SK-N-SH treated with all-trans-retinoic acid at 6 μM for 48 hours (cell line): ENCODE measurements at regions not wholly inside any gene's neighbourhood (a gene's known extent, or its start where the extent isn't known, plus 50 kb on each side); places are given as distances from the start of the nearest gene placed in this dataset.

ENCODE experiments used
- ARNTL ChIP-seq: fragments of 450-650 bp; formaldehyde crosslinking; IDR thresholded peaks from 2 replicates; pipeline ENCODE4 v1.5.0; 2020; ENCODE audit warnings: low read depth, mild to moderate bottlenecking, moderate library complexity, borderline replicate concordance
- BACH2 ChIP-seq: fragments of 250-450 bp; sonication (Bioruptor Pico); IDR thresholded peaks from 2 replicates; pipeline ENCODE4 v1.9.0; 2021; ENCODE audit warnings: mild to moderate bottlenecking, borderline replicate concordance
- CSDC2 ChIP-seq: fragments of 250-450 bp; sonication (Bioruptor Pico); IDR thresholded peaks from 2 replicates; pipeline ENCODE4 v1.5.0; 2020; ENCODE audit warnings: mild to moderate bottlenecking, moderate library complexity
- GLIS3 ChIP-seq: fragments of 250-450 bp; sonication (Bioruptor Pico); IDR thresholded peaks from 2 replicates; pipeline ENCODE4 v1.5.0; 2020; ENCODE audit warnings: mild to moderate bottlenecking, moderate library complexity
- ISL1 ChIP-seq: fragments of 250-450 bp; sonication (Bioruptor Pico); IDR thresholded peaks from 2 replicates; pipeline ENCODE4 v2.1.2; 2022; ENCODE audit warnings: mild to moderate bottlenecking, moderate library complexity
- RARB ChIP-seq: fragments of 250-450 bp; sonication (Bioruptor Pico); IDR thresholded peaks from 2 replicates; pipeline ENCODE4 v1.8.0; 2021; ENCODE audit warnings: mild to moderate bottlenecking, moderate library complexity
- SNAI2 ChIP-seq: fragments of 250-450 bp; sonication (Bioruptor Pico); IDR thresholded peaks from 2 replicates; pipeline ENCODE4 v1.5.0; 2020; ENCODE audit warnings: mild to moderate bottlenecking, moderate library complexity
- ZC3H10 ChIP-seq: fragments of 250-450 bp; sonication (Bioruptor Pico); IDR thresholded peaks from 2 replicates; pipeline ENCODE4 v1.5.1; 2021; ENCODE audit warnings: mild to moderate bottlenecking, moderate library complexity
- ZFP3 ChIP-seq: fragments of 250-450 bp; sonication (Bioruptor Pico); IDR thresholded peaks from 2 replicates; pipeline ENCODE4 v1.5.0; 2020; ENCODE audit warnings: mild to moderate bottlenecking, moderate library complexity
- ZFP30 ChIP-seq: fragments of 450-650 bp; formaldehyde crosslinking; IDR thresholded peaks from 2 replicates; pipeline ENCODE4 v1.5.0; 2022; ENCODE audit warnings: mild to moderate bottlenecking, moderate library complexity

DNA sequence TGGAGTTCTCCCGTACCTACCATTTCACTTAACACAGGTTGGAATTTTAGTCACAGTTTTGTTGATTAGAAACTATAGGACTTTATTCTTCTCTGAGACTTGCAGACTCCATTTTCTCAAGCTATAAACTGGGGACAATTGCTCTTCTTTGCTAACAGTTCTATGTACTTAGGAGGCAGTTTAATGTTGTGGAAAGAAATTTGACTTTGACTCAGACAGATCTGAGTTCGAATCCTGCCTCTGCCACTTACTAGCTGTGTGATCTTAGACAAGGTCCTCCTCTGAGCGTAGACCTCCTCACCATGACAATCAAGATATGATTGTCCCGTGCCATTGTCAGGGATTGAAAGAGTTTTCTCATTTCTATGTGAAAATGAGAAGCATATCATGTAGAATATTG, 196.4 kb upstream of the HES1 start:
- no peak for TF ChIP-seq BACH2 (CRISPR knock-in tag)
- no peak for TF ChIP-seq SNAI2 (CRISPR knock-in tag)
- TF ChIP-seq ARNTL (CRISPR knock-in tag): no peak
- TF ChIP-seq ISL1: no peak
- no peak for TF ChIP-seq GLIS3
- no peak for TF ChIP-seq CSDC2 (CRISPR knock-in tag)
- TF ChIP-seq ZC3H10 (CRISPR knock-in tag): no peak
- TF ChIP-seq ZFP30 (CRISPR knock-in tag): no peak
- TF ChIP-seq RARB (CRISPR knock-in tag): no peak
- TF ChIP-seq ZFP3 (CRISPR knock-in tag): no peak
